Vagina (tissue), 2 donors: ENCODE measurements at regions not wholly inside any gene's neighbourhood (a gene's known extent, or its start where the extent isn't known, plus 50 kb on each side); places are given as distances from the start of the nearest gene placed in this dataset.

Experiments
- DNase-seq, 2 donors: peaks; one replicate each; pipeline ENCODE4 v3.0.0-alpha.2; 2017; ENCODE audit errors: extremely low spot score in 2 of 2
- H3K27ac ChIP-seq: fragments of 200-600 bp; sonication (generic); one replicate; pipeline ENCODE4 v1.5.1; 2019
- H3K27me3 ChIP-seq: fragments of 200-600 bp; sonication (generic); one replicate; pipeline ENCODE4 v1.5.1; 2019
- H3K36me3 ChIP-seq, 2 donors: fragments of 200-600 bp; sonication (generic); one replicate each; pipeline ENCODE4 v1.5.1; 2017 to 2019
- H3K4me1 ChIP-seq: fragments of 200-600 bp; sonication (generic); one replicate; pipeline ENCODE4 v1.5.1; 2019
- H3K4me3 ChIP-seq, 2 donors: fragments of 200-600 bp; sonication (generic); 1 replicate in 1 of 2; 2 replicates in 1 of 2; pipeline ENCODE4 v1.5.1; 2016 to 2019
- H3K9me3 ChIP-seq: fragments of 200-600 bp; sonication (generic); one replicate; pipeline ENCODE4 v1.5.1; 2019
- CTCF ChIP-seq, 3 experiments: fragments of 450-650 bp in 2 of 3; fragments of 200-600 bp in 1 of 3; sonication (generic) in 1 of 3; IDR thresholded peaks; one replicate each; pipeline ENCODE4 v1.5.1; 2017 to 2019; ENCODE audit warnings: antibody characterized with exemption in 3 of 3, mild to moderate bottlenecking in 2 of 3, moderate library complexity in 2 of 3
- POLR2A ChIP-seq, 2 donors: fragments of 450-650 bp; IDR thresholded peaks; one replicate each; pipeline ENCODE4 v1.6.1; 2017; ENCODE audit warnings: antibody characterized with exemption in 2 of 2, mild to moderate bottlenecking in 2 of 2, moderate library complexity in 2 of 2
- POLR2AphosphoS5 ChIP-seq, 2 donors: sonication (generic); formaldehyde crosslinking; IDR thresholded peaks; one replicate each; pipeline ENCODE4 v1.9.0; 2017; ENCODE audit warnings: antibody characterized with exemption in 2 of 2, mild to moderate bottlenecking in 2 of 2, low read depth in 1 of 2; ENCODE audit not compliant: insufficient read depth in 1 of 2
- intact Hi-C: fragments of 100-400 bp; cut with DNase I; formaldehyde crosslinking; loops from one replicate; pipeline ENCODE4 v1.15.1; 2023

GRCh38 chr12:83472772-83473171, 786.1 kb downstream of the TMTC2 start:
- H3K4me3 ChIP-seq, result no peak overlapping the region
- H3K4me1 ChIP-seq, result no peaks in the 10 kb centered on the region
- no peaks in the 10 kb centered on the region for H3K9me3 ChIP-seq
- DNase-seq, result no peak
- no peaks in the 10 kb centered on the region for H3K36me3 ChIP-seq
- no peak overlapping the region for H3K27ac ChIP-seq
- TF ChIP-seq POLR2AphosphoS5 (IDR thresholded peaks at IDR 0.05; ENCODE audit: insufficient read depth in 1 of 2, low read depth in 1 of 2), result no peak
- no peak for TF ChIP-seq POLR2A (IDR thresholded peaks at IDR 0.05)
- TF ChIP-seq CTCF (IDR thresholded peaks at IDR 0.05), result no peak
- intact Hi-C loops, result no loop called here
- H3K27me3 ChIP-seq, result no peaks in the 10 kb centered on the region

GRCh38 chr12:83472350-83472749, 785.6 kb downstream of the TMTC2 start:
- no peaks in the 10 kb centered on the region for H3K9me3 ChIP-seq
- no peak for DNase-seq
- intact Hi-C loops, result no loop called here
- H3K4me1 ChIP-seq, result no peaks in the 10 kb centered on the region
- H3K27me3 ChIP-seq, result no peaks in the 10 kb centered on the region
- TF ChIP-seq POLR2A (IDR thresholded peaks at IDR 0.05) (no peak), POLR2AphosphoS5 (IDR thresholded peaks at IDR 0.05; ENCODE audit: insufficient read depth in 1 of 2, low read depth in 1 of 2) (no peak)
- H3K27ac ChIP-seq, result no peak overlapping the region
- no peak overlapping the region for H3K4me3 ChIP-seq
- H3K36me3 ChIP-seq, result no peaks in the 10 kb centered on the region

GRCh38 chr12:83471341-83471740, 784.6 kb downstream of the TMTC2 start:
- H3K9me3 ChIP-seq, result no peaks in the 10 kb centered on the region
- DNase-seq, result no peak
- H3K4me1 ChIP-seq, result no peaks in the 10 kb centered on the region
- no peak for TF ChIP-seq POLR2AphosphoS5 (IDR thresholded peaks at IDR 0.05; ENCODE audit: insufficient read depth in 1 of 2, low read depth in 1 of 2)
- TF ChIP-seq POLR2A (IDR thresholded peaks at IDR 0.05), result no peak
- TF ChIP-seq CTCF (IDR thresholded peaks at IDR 0.05), result no peak
- H3K27me3 ChIP-seq, result no peaks in the 10 kb centered on the region
- H3K27ac ChIP-seq, result no peak overlapping the region
- no peaks in the 10 kb centered on the region for H3K36me3 ChIP-seq
- intact Hi-C loops, result no loop called here
- H3K4me3 ChIP-seq, result no peak overlapping the region

GRCh38 chr12:83470749-83471148, 784.0 kb downstream of the TMTC2 start:
- no peaks in the 10 kb centered on the region for H3K4me1 ChIP-seq
- no peaks in the 10 kb centered on the region for H3K36me3 ChIP-seq
- no peak overlapping the region for H3K4me3 ChIP-seq
- no peak for DNase-seq
- TF ChIP-seq POLR2AphosphoS5 (IDR thresholded peaks at IDR 0.05; ENCODE audit: insufficient read depth in 1 of 2, low read depth in 1 of 2), result no peak
- TF ChIP-seq CTCF (IDR thresholded peaks at IDR 0.05), result no peak
- TF ChIP-seq POLR2A (IDR thresholded peaks at IDR 0.05), result no peak
- H3K27me3 ChIP-seq, result no peaks in the 10 kb centered on the region
- intact Hi-C loops, result no loop called here
- H3K9me3 ChIP-seq, result no peaks in the 10 kb centered on the region
- H3K27ac ChIP-seq, result no peak overlapping the region

GRCh38 chr12:83468988-83469908, 782.5 kb downstream of the TMTC2 start:
- DNase-seq, result no peak

More at GRCh38 chr12:83468988-83469908, 782.5 kb downstream of the TMTC2 start:
- Histone ChIP-seq H3K9me3 (no peaks in the 10 kb centered on the region), H3K27ac (no peak overlapping the region), H3K36me3 (no peaks in the 10 kb centered on the region), H3K4me1 (no peaks in the 10 kb centered on the region), H3K4me3 (no peak overlapping the region), H3K27me3 (no peaks in the 10 kb centered on the region)
- intact Hi-C loops, result no loop called here
- no peak for TF ChIP-seq POLR2A (IDR thresholded peaks at IDR 0.05)
- TF ChIP-seq CTCF (IDR thresholded peaks at IDR 0.05), result no peak
- no peak for TF ChIP-seq POLR2AphosphoS5 (IDR thresholded peaks at IDR 0.05; ENCODE audit: insufficient read depth in 1 of 2, low read depth in 1 of 2)
